ENCODE measurements at regions not wholly inside any gene's neighbourhood (a gene's known extent, or its start where the extent isn't known, plus 50 kb on each side); places are given as distances from the start of the nearest gene placed in this dataset.

DNA sequence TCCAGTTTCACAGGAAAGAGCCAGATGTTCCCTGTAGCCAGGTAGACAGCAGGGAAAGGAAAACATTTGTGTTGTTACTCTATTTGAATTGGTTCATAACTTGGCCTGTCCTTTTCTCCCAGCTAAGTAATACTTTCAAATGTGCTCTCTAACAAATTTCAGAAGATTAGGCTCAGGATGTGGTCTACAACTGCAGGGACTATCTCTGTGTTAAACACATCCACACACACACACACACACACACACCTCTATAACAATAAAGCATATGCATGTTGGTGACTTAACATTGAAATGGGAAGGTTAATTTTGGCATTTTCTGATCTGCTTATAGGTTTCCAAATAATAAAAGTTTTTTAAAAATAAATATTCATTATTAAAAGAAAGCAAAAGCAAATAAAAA lies 316.0 kb upstream of the ARGLU1 start:
- CTCF ChIA-PET = no interaction called here
- TF ChIP-seq CTCF (IDR thresholded peaks at IDR 0.05; ENCODE audit: low read depth, low read length) = no peak

DNA sequence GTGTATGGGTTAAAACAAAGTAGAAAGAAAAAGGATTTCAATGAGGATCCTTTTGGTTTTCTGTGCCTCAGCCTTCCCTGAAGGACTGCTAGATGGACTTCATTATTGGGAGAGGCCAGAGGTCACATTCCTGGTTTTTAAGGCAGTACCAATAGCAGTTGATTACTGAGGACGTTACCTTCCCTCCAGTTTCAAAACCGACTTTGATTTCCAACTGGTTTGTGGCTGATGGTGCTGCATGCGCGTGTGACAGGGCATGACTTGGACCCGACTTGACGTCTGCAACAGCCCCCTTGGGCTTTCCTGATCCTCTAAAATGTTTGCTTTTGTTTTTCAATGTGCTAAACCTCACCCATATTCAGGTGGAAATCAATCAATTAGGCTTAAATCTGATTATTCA lies 314.3 kb upstream of the ARGLU1 start:
- TF ChIP-seq CTCF (IDR thresholded peaks at IDR 0.05; ENCODE audit: low read depth, low read length) = no peak
- DNase-seq (ENCODE audit: low read depth, low spot score) = no peak
- Histone ChIP-seq H3K4me3 (ENCODE audit: low read depth, low read length) (no peak overlapping the region), H3K27ac (ENCODE audit: low read depth, low read length) (no peak overlapping the region), H3K27me3 (ENCODE audit: control insufficient read depth, insufficient read depth, low read length) (no peaks in the 10 kb centered on the region), H3K9me3 (ENCODE audit: control insufficient read depth, insufficient read depth, low read length) (no peaks in the 10 kb centered on the region)
- ChIA-PET CTCF (no interaction called here), POLR2A (no interaction called here)

More for the DNA sequence above, 316.0 kb upstream of the ARGLU1 start:
- Histone ChIP-seq H3K4me3 (ENCODE audit: low read depth, low read length) (no peak overlapping the region), H3K27me3 (ENCODE audit: control insufficient read depth, insufficient read depth, low read length) (peaks cover 2% of the 10 kb centered on the region), H3K9me3 (ENCODE audit: control insufficient read depth, insufficient read depth, low read length) (no peaks in the 10 kb centered on the region), H3K27ac (ENCODE audit: low read depth, low read length) (no peak overlapping the region)
- POLR2A ChIA-PET = no interaction called here
- no peak for DNase-seq (ENCODE audit: low read depth, low spot score)

DNA sequence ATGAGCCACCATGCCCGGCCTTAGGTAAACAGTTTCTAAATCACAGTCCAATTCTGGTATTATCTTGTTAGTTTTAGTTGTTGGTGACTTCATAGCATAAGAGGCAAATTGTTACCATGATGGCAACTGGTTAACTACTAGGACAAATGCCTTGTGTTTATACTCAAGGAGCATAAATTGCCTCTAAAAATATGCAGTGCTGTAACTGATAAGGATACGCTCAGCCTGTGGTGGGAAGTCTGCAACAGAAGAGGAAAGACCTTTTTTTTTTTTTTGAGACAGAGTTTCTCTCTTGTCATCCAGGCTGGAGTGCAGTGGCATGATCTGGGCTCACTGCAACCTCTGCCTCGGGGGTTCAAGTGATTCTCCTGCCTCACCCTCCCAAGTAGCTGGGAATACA lies 311.9 kb upstream of the ARGLU1 start:
- DNase-seq (ENCODE audit: low read depth, low spot score) = no peak
- H3K4me3 ChIP-seq (ENCODE audit: low read depth, low read length) = no peak overlapping the region
- POLR2A ChIA-PET = no interaction called here

DNA sequence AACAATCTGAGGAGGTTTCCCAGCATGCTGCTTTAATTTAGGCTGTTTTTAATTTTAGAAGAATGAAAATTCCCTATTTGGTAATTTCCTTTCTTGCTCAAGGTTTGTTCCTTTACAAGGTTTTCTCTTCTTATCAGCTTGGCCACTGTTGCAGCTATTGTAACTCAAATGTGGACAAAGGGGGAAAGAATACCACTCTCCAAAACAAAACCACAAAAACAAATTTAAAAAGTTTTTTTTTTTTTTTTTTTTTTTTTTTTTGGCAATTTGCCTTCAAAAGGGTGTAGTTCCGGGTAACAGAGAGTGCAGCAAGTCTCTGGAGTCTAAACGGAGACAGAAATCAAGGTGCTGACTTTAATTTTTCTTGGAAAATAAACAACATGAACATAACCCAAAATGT lies 306.4 kb upstream of the ARGLU1 start:
- ChIA-PET POLR2A (no interaction called here), CTCF (no interaction called here)
- Histone ChIP-seq H3K27me3 (ENCODE audit: control insufficient read depth, insufficient read depth, low read length) (no peaks in the 10 kb centered on the region), H3K9me3 (ENCODE audit: control insufficient read depth, insufficient read depth, low read length) (no peaks in the 10 kb centered on the region), H3K27ac (ENCODE audit: low read depth, low read length) (no peak overlapping the region), H3K4me3 (ENCODE audit: low read depth, low read length) (no peak overlapping the region)
- DNase-seq (ENCODE audit: low read depth, low spot score) = no peak
- TF ChIP-seq CTCF (IDR thresholded peaks at IDR 0.05; ENCODE audit: low read depth, low read length) = no peak

More for the DNA sequence above, 311.9 kb upstream of the ARGLU1 start:
- no peak for TF ChIP-seq CTCF (IDR thresholded peaks at IDR 0.05; ENCODE audit: low read depth, low read length)
- Histone ChIP-seq H3K27me3 (ENCODE audit: control insufficient read depth, insufficient read depth, low read length) (no peaks in the 10 kb centered on the region), H3K27ac (ENCODE audit: low read depth, low read length) (no peak overlapping the region), H3K9me3 (ENCODE audit: control insufficient read depth, insufficient read depth, low read length) (no peaks in the 10 kb centered on the region)
- CTCF ChIA-PET = interaction anchor here (0.7 kb wide), 1 partner anchor 1160 kb away, joined by 4 read pairs; no protein-coding TSS in a partner anchor

DNA sequence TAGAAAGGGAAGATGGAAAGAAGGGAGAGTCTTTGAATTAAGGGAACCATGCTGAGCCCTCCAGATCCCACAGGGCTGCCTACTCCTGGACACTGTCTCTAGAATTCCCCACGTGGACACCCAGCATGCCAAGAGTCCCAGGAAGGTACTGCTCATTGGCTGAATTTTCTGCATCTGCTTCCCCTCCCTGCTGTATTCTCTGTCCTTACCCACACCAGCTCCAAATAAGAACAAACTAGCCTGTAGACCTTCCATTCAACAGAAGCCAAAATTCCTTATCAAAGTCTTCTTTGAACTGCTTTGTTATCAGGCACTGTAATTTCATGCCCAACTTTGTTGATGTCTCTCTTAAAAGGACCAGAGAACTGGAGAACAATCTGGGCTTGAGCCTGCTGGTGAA lies 305.9 kb upstream of the ARGLU1 start:
- TF ChIP-seq CTCF (IDR thresholded peaks at IDR 0.05; ENCODE audit: low read depth, low read length) = no peak
- no peaks in the 10 kb centered on the region for H3K27me3 ChIP-seq (ENCODE audit: control insufficient read depth, insufficient read depth, low read length)
- H3K4me3 ChIP-seq (ENCODE audit: low read depth, low read length) = no peak overlapping the region
- CTCF ChIA-PET = no interaction called here
- no peaks in the 10 kb centered on the region for H3K9me3 ChIP-seq (ENCODE audit: control insufficient read depth, insufficient read depth, low read length)
- no peak overlapping the region for H3K27ac ChIP-seq (ENCODE audit: low read depth, low read length)
- POLR2A ChIA-PET = no interaction called here
- no peak for DNase-seq (ENCODE audit: low read depth, low spot score)
